Astrocyte (in vitro differentiated cells and primary cell): ENCODE measurements at regions not wholly inside any gene's neighbourhood (a gene's known extent, or its start where the extent isn't known, plus 50 kb on each side); places are given as distances from the start of the nearest gene placed in this dataset.

ENCODE experiments used
- DNase-seq: peaks from one replicate; pipeline ENCODE4 v3.0.0-alpha.2; 2010; ENCODE audit warnings: low read depth
- FAIRE-seq: peaks from 2 replicates; lab custom pipeline; 2011; peaks lifted over from hg19 to GRCh38; lab: Jason Lieb, UNC
- H2AFZ ChIP-seq: 2 replicates; pipeline ENCODE4 v1.6.0; 2012; ENCODE audit warnings: low read depth, low read length, inconsistent platforms
- H3K27ac ChIP-seq: 2 replicates; pipeline ENCODE4 v1.5.1; 2011; ENCODE audit warnings: low read depth, low read length, inconsistent platforms
- H3K27me3 ChIP-seq: 2 replicates; pipeline ENCODE4 v1.6.0; 2011; ENCODE audit warnings: low read length, inconsistent platforms; ENCODE audit not compliant: insufficient read depth
- H3K36me3 ChIP-seq: 2 replicates; pipeline ENCODE4 v1.5.1; 2011; ENCODE audit warnings: low read length, inconsistent platforms; ENCODE audit not compliant: insufficient read depth
- H3K4me1 ChIP-seq: 2 replicates; pipeline ENCODE4 v1.5.1; 2011; ENCODE audit warnings: low read length, inconsistent platforms; ENCODE audit not compliant: insufficient read depth
- H3K4me2 ChIP-seq: 2 replicates; pipeline ENCODE4 v1.6.0; 2012; ENCODE audit warnings: low read length, inconsistent platforms
- H3K4me3 ChIP-seq: 2 replicates; pipeline ENCODE4 v1.5.1; 2011; ENCODE audit warnings: low read depth, mild to moderate bottlenecking, low read length, inconsistent platforms; ENCODE audit not compliant: insufficient read depth
- H3K79me2 ChIP-seq: 2 replicates; pipeline ENCODE4 v1.6.0; 2012; ENCODE audit warnings: mild to moderate bottlenecking, low read length, inconsistent platforms; ENCODE audit not compliant: insufficient read depth
- H3K9ac ChIP-seq: 2 replicates; pipeline ENCODE4 v1.6.0; 2012; ENCODE audit warnings: mild to moderate bottlenecking, low read length, inconsistent platforms
- H3K9me3 ChIP-seq: 2 replicates; pipeline ENCODE4 v1.5.1; 2012; ENCODE audit warnings: low read depth, mild to moderate bottlenecking, low read length, inconsistent platforms; ENCODE audit not compliant: insufficient read depth
- H4K20me1 ChIP-seq: 2 replicates; pipeline ENCODE4 v1.6.0; 2012; ENCODE audit warnings: low read length, inconsistent platforms; ENCODE audit not compliant: insufficient read depth
- H3K27ac Mint-ChIP-seq: one replicate; pipeline ENCODE4 v1.8.0; 2021; ENCODE audit warnings: mild to moderate bottlenecking, mixed read lengths; ENCODE audit not compliant: unreplicated experiment
- H3K27me3 Mint-ChIP-seq: one replicate; pipeline ENCODE4 v1.8.0; 2021; ENCODE audit warnings: low read depth, mixed read lengths; ENCODE audit not compliant: unreplicated experiment
- H3K36me3 Mint-ChIP-seq: one replicate; pipeline ENCODE4 v1.8.0; 2021; ENCODE audit warnings: low read depth, mixed read lengths; ENCODE audit not compliant: unreplicated experiment
- H3K4me1 Mint-ChIP-seq: one replicate; pipeline ENCODE4 v1.8.0; 2021; ENCODE audit warnings: low read depth, mixed read lengths; ENCODE audit not compliant: unreplicated experiment
- H3K4me3 Mint-ChIP-seq: one replicate; pipeline ENCODE4 v1.8.0; 2021; ENCODE audit warnings: mild to moderate bottlenecking, moderate library complexity, mixed read lengths; ENCODE audit not compliant: unreplicated experiment
- H3K9me3 Mint-ChIP-seq: one replicate; pipeline ENCODE4 v1.8.0; 2021; ENCODE audit warnings: mild to moderate bottlenecking, mixed read lengths; ENCODE audit not compliant: unreplicated experiment
- CTCF ChIP-seq: IDR thresholded peaks from 2 replicates; pipeline ENCODE4 v1.5.1; 2011; ENCODE audit warnings: low read depth, mild to moderate bottlenecking, inconsistent platforms, low read length, moderate library complexity; ENCODE audit not compliant: insufficient read depth
- EZH2 ChIP-seq: IDR thresholded peaks from 2 replicates; pipeline ENCODE4 v1.6.1; 2012; ENCODE audit warnings: mild to moderate bottlenecking, low read length, inconsistent platforms; ENCODE audit not compliant: insufficient read depth

GRCh38 chr5:100232736-100233135 is 302.4 kb upstream of the FAM174A start:
- H3K79me2 ChIP-seq, result no peaks in the 10 kb centered on the region
- H3K27me3 ChIP-seq, result no peaks in the 10 kb centered on the region
- no peak for DNase-seq
- no peak overlapping the region for H3K27ac Mint-ChIP-seq
- peaks cover 1% of the 10 kb centered on the region for H3K9me3 Mint-ChIP-seq
- H3K9ac ChIP-seq, result no peak overlapping the region
- TF ChIP-seq EZH2 (no peak), CTCF (no peak)
- H2AFZ ChIP-seq, result no peak overlapping the region
- no peaks in the 10 kb centered on the region for H3K36me3 Mint-ChIP-seq
- no peaks in the 10 kb centered on the region for H3K27me3 Mint-ChIP-seq
- no peaks in the 10 kb centered on the region for H3K4me1 ChIP-seq
- no peaks in the 10 kb centered on the region for H4K20me1 ChIP-seq
- H3K4me3 ChIP-seq, result no peak overlapping the region
- H3K4me3 Mint-ChIP-seq, result no peak overlapping the region
- no peak overlapping the region for H3K27ac ChIP-seq
- FAIRE-seq, result no peak
- H3K36me3 ChIP-seq, result no peaks in the 10 kb centered on the region
- no peaks in the 10 kb centered on the region for H3K9me3 ChIP-seq
- no peaks in the 10 kb centered on the region for H3K4me1 Mint-ChIP-seq
- no peak overlapping the region for H3K4me2 ChIP-seq

- H3K79me2 ChIP-seq, result no peaks in the 10 kb centered on the region
These were observed 346.4 kb upstream of the FAM174A start for GRCh38 chr5:100188778-100189177.

More at GRCh38 chr5:100188778-100189177, 346.4 kb upstream of the FAM174A start:
- Histone ChIP-seq H3K27ac (no peak overlapping the region), H3K4me2 (no peak overlapping the region), H3K9ac (no peak overlapping the region), H3K27me3 (no peaks in the 10 kb centered on the region), H3K4me1 (no peaks in the 10 kb centered on the region), H3K9me3 (no peaks in the 10 kb centered on the region), H3K4me3 (no peak overlapping the region), H3K36me3 (no peaks in the 10 kb centered on the region), H4K20me1 (no peaks in the 10 kb centered on the region), H2AFZ (no peak overlapping the region)
- TF ChIP-seq CTCF (no peak), EZH2 (no peak)
- FAIRE-seq (no peak), DNase-seq (no peak)
- no peaks in the 10 kb centered on the region for H3K36me3 Mint-ChIP-seq
- H3K9me3 Mint-ChIP-seq, result no peaks in the 10 kb centered on the region
- H3K27me3 Mint-ChIP-seq, result no peaks in the 10 kb centered on the region
- H3K4me1 Mint-ChIP-seq, result no peaks in the 10 kb centered on the region
- H3K4me3 Mint-ChIP-seq, result no peak overlapping the region
- no peak overlapping the region for H3K27ac Mint-ChIP-seq
